ENCODE measurements at regions not wholly inside any gene's neighbourhood (a gene's known extent, or its start where the extent isn't known, plus 50 kb on each side); places are given as distances from the start of the nearest gene placed in this dataset.

GRCh38 chr2:199684168-199684567 lies 166.8 kb downstream of the FTCDNL1 start:
- H3K4me3 ChIP-seq (ENCODE audit: low read depth, low read length), result no peak overlapping the region
- no peaks in the 10 kb centered on the region for H3K9me3 ChIP-seq (ENCODE audit: severe bottlenecking)
- H3K36me3 ChIP-seq, result no peaks in the 10 kb centered on the region
- TF ChIP-seq CTCF (IDR thresholded peaks at IDR 0.05; ENCODE audit: low read depth, low read length), result no peak
- no peak for DNase-seq
- H3K27ac ChIP-seq, result no peak overlapping the region
- H3K27me3 ChIP-seq (ENCODE audit: insufficient read depth, low read depth, severe bottlenecking), result no peaks in the 10 kb centered on the region

- no peak for DNase-seq
- Histone ChIP-seq H3K27me3 (ENCODE audit: insufficient read depth, low read depth, severe bottlenecking) (no peaks in the 10 kb centered on the region), H3K36me3 (no peaks in the 10 kb centered on the region), H3K4me3 (ENCODE audit: low read depth, low read length) (no peak overlapping the region), H3K27ac (no peak overlapping the region), H3K9me3 (ENCODE audit: severe bottlenecking) (no peaks in the 10 kb centered on the region)
- no peak for TF ChIP-seq CTCF (IDR thresholded peaks at IDR 0.05; ENCODE audit: low read depth, low read length)
These were observed 169.0 kb downstream of the FTCDNL1 start for GRCh38 chr2:199682001-199682400.

DNA sequence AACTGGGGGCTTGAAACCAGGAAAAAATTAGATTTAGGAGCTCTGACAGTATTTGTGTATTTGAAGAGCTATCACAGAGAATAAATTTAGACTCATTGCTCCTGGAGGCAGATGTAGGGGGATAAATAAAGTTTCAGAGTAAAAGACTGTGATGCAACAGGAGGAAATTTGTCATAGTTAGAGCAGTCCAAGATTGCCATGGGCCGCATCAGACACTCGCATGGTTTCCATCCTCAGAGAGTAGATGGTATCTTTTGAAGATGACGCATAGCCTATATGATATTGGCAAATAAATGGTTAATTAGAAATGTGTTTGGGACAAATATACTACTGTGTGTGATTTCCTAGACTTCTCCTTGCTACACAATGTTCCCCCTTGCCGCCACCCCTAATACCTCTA lies 170.5 kb downstream of the FTCDNL1 start:
- Histone ChIP-seq H3K27me3 (ENCODE audit: insufficient read depth, low read depth, severe bottlenecking) (no peaks in the 10 kb centered on the region), H3K36me3 (no peaks in the 10 kb centered on the region), H3K4me3 (ENCODE audit: low read depth, low read length) (no peak overlapping the region), H3K9me3 (ENCODE audit: severe bottlenecking) (no peaks in the 10 kb centered on the region), H3K27ac (no peak overlapping the region)
- TF ChIP-seq CTCF (IDR thresholded peaks at IDR 0.05; ENCODE audit: low read depth, low read length), result no peak
- DNase-seq, result no peak

DNA sequence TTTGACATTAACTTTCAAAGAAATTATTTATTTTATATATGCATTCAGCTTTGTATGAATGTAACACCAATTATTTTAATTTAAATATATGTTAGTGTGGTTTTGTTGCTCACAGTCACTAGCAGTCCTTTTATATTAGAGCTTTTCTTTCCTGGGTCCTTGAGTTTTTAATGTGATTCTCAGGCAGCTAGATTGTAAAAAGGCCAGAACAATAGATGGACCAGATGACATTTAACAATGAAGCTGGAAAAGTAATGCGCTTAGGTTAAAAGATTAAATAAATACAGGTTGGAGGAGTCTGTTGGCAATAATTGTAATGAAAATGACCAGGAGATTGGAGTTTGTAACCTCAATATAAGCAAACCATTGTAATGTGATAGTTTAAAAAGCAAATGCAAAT lies 171.1 kb downstream of the FTCDNL1 start:
- TF ChIP-seq CTCF (IDR thresholded peaks at IDR 0.05; ENCODE audit: low read depth, low read length), result no peak
- Histone ChIP-seq H3K36me3 (no peaks in the 10 kb centered on the region), H3K9me3 (ENCODE audit: severe bottlenecking) (no peaks in the 10 kb centered on the region), H3K27me3 (ENCODE audit: insufficient read depth, low read depth, severe bottlenecking) (no peaks in the 10 kb centered on the region), H3K27ac (no peak overlapping the region), H3K4me3 (ENCODE audit: low read depth, low read length) (no peak overlapping the region)
- no peak for DNase-seq

DNA sequence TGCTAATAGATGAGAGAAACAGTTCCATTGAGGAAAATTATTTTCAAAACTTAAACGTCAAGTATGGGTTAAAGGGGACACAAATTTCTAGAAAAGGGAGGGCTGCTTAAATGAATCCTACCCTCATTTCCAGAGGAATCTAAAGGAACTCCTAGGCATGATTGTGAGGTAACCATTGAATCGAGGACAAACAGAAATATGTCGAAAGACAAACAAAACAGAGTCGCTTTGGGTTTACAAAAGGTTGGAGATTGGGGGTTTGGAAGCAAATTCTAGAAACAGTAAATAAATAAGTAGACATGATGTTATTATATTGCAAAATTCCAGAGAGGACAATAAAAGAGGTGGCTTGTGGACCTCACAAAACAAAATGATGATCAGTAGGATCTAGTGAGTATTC lies 173.1 kb downstream of the FTCDNL1 start:
- no peak for TF ChIP-seq CTCF (IDR thresholded peaks at IDR 0.05; ENCODE audit: low read depth, low read length)
- no peak for DNase-seq

GRCh38 chr2:199668645-199669044 lies 182.3 kb downstream of the FTCDNL1 start:
- H3K36me3 ChIP-seq, result no peaks in the 10 kb centered on the region
- no peak overlapping the region for H3K27ac ChIP-seq
- no peak for TF ChIP-seq CTCF (IDR thresholded peaks at IDR 0.05; ENCODE audit: low read depth, low read length)
- H3K9me3 ChIP-seq (ENCODE audit: severe bottlenecking), result no peaks in the 10 kb centered on the region
- H3K4me3 ChIP-seq (ENCODE audit: low read depth, low read length), result no peak overlapping the region
- H3K27me3 ChIP-seq (ENCODE audit: insufficient read depth, low read depth, severe bottlenecking), result no peaks in the 10 kb centered on the region
- DNase-seq, result no peak

More for the DNA sequence above, 173.1 kb downstream of the FTCDNL1 start:
- no peak overlapping the region for H3K4me3 ChIP-seq (ENCODE audit: low read depth, low read length)
- no peaks in the 10 kb centered on the region for H3K9me3 ChIP-seq (ENCODE audit: severe bottlenecking)
- no peak overlapping the region for H3K27ac ChIP-seq
- no peaks in the 10 kb centered on the region for H3K36me3 ChIP-seq
- no peaks in the 10 kb centered on the region for H3K27me3 ChIP-seq (ENCODE audit: insufficient read depth, low read depth, severe bottlenecking)
